ENCODE measurements at regions not wholly inside any gene's neighbourhood (a gene's known extent, or its start where the extent isn't known, plus 50 kb on each side); places are given as distances from the start of the nearest gene placed in this dataset.

GRCh38 chr2:13480057-13480456, 763.3 kb downstream of the TRIB2 start:
- TF ChIP-seq, protein P1, sequence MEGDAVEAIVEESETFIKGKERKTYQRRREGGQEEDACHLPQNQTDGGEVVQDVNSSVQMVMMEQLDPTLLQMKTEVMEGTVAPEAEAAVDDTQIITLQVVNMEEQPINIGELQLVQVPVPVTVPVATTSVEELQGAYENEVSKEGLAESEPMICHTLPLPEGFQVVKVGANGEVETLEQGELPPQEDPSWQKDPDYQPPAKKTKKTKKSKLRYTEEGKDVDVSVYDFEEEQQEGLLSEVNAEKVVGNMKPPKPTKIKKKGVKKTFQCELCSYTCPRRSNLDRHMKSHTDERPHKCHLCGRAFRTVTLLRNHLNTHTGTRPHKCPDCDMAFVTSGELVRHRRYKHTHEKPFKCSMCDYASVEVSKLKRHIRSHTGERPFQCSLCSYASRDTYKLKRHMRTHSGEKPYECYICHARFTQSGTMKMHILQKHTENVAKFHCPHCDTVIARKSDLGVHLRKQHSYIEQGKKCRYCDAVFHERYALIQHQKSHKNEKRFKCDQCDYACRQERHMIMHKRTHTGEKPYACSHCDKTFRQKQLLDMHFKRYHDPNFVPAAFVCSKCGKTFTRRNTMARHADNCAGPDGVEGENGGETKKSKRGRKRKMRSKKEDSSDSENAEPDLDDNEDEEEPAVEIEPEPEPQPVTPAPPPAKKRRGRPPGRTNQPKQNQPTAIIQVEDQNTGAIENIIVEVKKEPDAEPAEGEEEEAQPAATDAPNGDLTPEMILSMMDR (IDR thresholded peaks at IDR 0.05): no peak
- TF ChIP-seq POLR2A (IDR thresholded peaks at IDR 0.05): no peak
- no peaks in the 10 kb centered on the region for H3K36me3 ChIP-seq
- no peaks in the 10 kb centered on the region for H3K27me3 ChIP-seq
- DNase-seq: no peak
- no peak overlapping the region for H3K4me3 ChIP-seq
- no peaks in the 10 kb centered on the region for H3K9me3 ChIP-seq
- H3K27ac ChIP-seq: no peak overlapping the region
- H3K4me1 ChIP-seq: no peaks in the 10 kb centered on the region

DNA sequence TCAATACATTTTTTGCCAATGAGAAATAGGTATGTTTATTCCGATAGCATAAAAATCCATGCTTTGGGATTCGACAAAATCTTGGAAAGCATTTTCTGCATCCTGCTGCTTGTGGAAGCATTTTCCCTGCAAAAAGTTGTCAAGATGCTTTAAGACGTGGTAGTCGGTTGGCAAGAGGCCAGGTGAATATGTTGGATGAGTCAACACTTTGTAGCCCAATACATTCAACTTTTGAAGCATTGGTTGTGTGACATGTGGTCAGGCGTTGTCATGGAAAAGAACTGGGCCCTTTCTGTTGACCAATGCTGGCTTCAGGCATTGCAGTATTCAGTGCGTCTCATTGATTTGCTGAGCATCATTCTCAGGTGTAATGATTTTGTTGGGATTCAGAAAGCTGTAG, 764.5 kb downstream of the TRIB2 start:
- Histone ChIP-seq H3K36me3 (no peaks in the 10 kb centered on the region), H3K4me3 (no peak overlapping the region), H3K27me3 (no peaks in the 10 kb centered on the region), H3K4me1 (no peaks in the 10 kb centered on the region), H3K9me3 (no peaks in the 10 kb centered on the region), H3K27ac (no peak overlapping the region)
- no peak for TF ChIP-seq POLR2A (IDR thresholded peaks at IDR 0.05)
- TF ChIP-seq, protein P1 (IDR thresholded peaks at IDR 0.05): no peak
- DNase-seq: no peak

GRCh38 chr2:13485256-13485655, 768.5 kb downstream of the TRIB2 start:
- Histone ChIP-seq H3K36me3 (no peaks in the 10 kb centered on the region), H3K4me1 (no peaks in the 10 kb centered on the region), H3K27me3 (no peaks in the 10 kb centered on the region), H3K27ac (no peak overlapping the region), H3K4me3 (no peak overlapping the region), H3K9me3 (no peaks in the 10 kb centered on the region)
- no peak for DNase-seq
- TF ChIP-seq POLR2A (IDR thresholded peaks at IDR 0.05): no peak

- Histone ChIP-seq H3K4me3 (no peak overlapping the region), H3K27ac (no peak overlapping the region), H3K27me3 (no peaks in the 10 kb centered on the region), H3K4me1 (no peaks in the 10 kb centered on the region), H3K9me3 (no peaks in the 10 kb centered on the region), H3K36me3 (no peaks in the 10 kb centered on the region)
- no peak for DNase-seq
- TF ChIP-seq, protein P1 (IDR thresholded peaks at IDR 0.05): no peak
- no peak for TF ChIP-seq POLR2A (IDR thresholded peaks at IDR 0.05)
Measured at GRCh38 chr2:13488965-13489364, 772.2 kb downstream of the TRIB2 start.

DNA sequence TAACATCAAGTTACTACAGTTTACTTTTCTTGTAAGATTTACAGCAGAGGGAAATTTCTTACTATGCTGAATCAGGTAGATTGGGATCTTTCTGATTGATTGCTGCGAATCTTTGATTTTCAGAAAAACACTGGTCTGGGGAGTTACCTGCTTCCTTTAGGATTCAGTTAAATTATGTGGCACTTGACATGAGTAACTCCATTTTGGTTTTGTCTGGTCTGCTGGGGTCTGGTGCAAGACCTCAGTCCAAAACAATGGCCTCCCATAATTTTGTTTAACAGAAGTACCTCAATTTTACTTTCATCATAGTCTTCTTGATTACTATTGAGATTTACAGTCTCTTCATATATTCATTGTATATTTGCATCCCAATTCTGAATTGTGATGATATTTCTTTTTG, 775.5 kb downstream of the TRIB2 start:
- Histone ChIP-seq H3K9me3 (no peaks in the 10 kb centered on the region), H3K27ac (no peak overlapping the region), H3K4me1 (no peaks in the 10 kb centered on the region), H3K36me3 (no peaks in the 10 kb centered on the region), H3K4me3 (no peak overlapping the region), H3K27me3 (no peaks in the 10 kb centered on the region)
- DNase-seq: no peak
- TF ChIP-seq, protein P1 (IDR thresholded peaks at IDR 0.05): no peak
- no peak for TF ChIP-seq POLR2A (IDR thresholded peaks at IDR 0.05)

DNA sequence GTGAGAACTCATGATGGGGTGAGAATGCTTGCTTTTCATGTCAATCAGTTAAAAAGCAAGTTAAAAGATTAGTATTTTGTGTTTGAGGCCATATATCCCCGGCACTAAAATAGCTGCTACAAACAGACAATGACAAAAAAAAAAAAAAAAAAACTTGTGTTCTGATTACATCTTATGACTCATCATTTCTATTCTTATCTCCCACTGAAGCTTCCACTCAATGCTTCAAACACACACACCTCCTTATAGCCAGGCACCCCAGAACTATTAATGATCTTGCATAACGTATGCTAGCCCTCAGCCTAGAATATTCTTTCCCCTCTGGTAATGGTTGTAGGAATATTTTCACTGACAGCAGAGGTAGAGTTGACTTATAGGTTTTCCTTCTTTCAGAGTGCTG, 778.3 kb downstream of the TRIB2 start:
- TF ChIP-seq POLR2A (IDR thresholded peaks at IDR 0.05): no peak
- TF ChIP-seq, protein P1 (IDR thresholded peaks at IDR 0.05): no peak
- no peaks in the 10 kb centered on the region for H3K36me3 ChIP-seq
- DNase-seq: no peak
- H3K9me3 ChIP-seq: no peaks in the 10 kb centered on the region
- no peak overlapping the region for H3K4me3 ChIP-seq
- no peaks in the 10 kb centered on the region for H3K27me3 ChIP-seq
- no peaks in the 10 kb centered on the region for H3K4me1 ChIP-seq
- H3K27ac ChIP-seq: no peak overlapping the region

All from Peyer's patch (tissue), 4 donors.